K562 (cell line): ENCODE measurements at regions not wholly inside any gene's neighbourhood (a gene's known extent, or its start where the extent isn't known, plus 50 kb on each side); places are given as distances from the start of the nearest gene placed in this dataset.

Experiments used
- ATAC-seq: fragments of 200-7000 bp; cut with Tn5 transposase; 3 replicates; pipeline ENCODE4 v1.9.1; 2020; ENCODE audit warnings: moderate library complexity
- BruUV-seq: library from RNA; stranded (reverse); fragments of 400-500 nt; replicated peaks from 2 replicates; lab custom pipeline; 2021; lab: Mats Ljungman, UMichigan
- CTCF ChIA-PET: fragments of 300-600 bp; formaldehyde crosslinking; extraction: SDS; loops from one replicate; lab custom pipeline; 2021; ENCODE audit warnings: low intra/inter-chr PET ratio; lab: Yijun Ruan, JAX
- POLR2A ChIA-PET: fragments of 300-600, 350-650 bp; sonication (Branson Sonifier 250); formaldehyde crosslinking; extraction: SDS; loops from one replicate; lab custom pipeline; 2021; ENCODE audit warnings: antibody characterized with exemption, inconsistent platforms; lab: Yijun Ruan, JAX
- DNase-seq, 4 experiments: peaks; one replicate each; pipeline versions ENCODE4 v3.0.0 to v3.0.0-alpha.2; 2011 to 2018; ENCODE audit warnings: low spot score in 3 of 4, mixed read lengths in 3 of 4; ENCODE audit errors: extremely low read depth in 1 of 4
- FAIRE-seq: peaks from 2 replicates; lab custom pipeline; 2011; peaks lifted over from hg19 to GRCh38; lab: Jason Lieb, UNC
- H2AFZ ChIP-seq: 2 replicates; pipeline ENCODE4 v1.6.0; 2011; ENCODE audit warnings: low read depth, low read length, control low read depth, inconsistent platforms
- H3K27ac ChIP-seq: fragments of 200-600 bp; 3 replicates; pipeline ENCODE4 v1.8.0; 2011; ENCODE audit warnings: low read depth, mild to moderate bottlenecking, control low read depth, inconsistent platforms, low read length, moderate library complexity, mixed read lengths; ENCODE audit errors: extremely low read depth
- H3K27me3 ChIP-seq, 2 experiments: fragments of 300-600 bp in 1 of 2; 2 replicates in 1 of 2; 3 replicates in 1 of 2; pipeline versions ENCODE4 v1.6.0 to v1.8.0; 2011; ENCODE audit warnings: inconsistent platforms in 2 of 2, low read length in 2 of 2, mild to moderate bottlenecking in 1 of 2, mixed read lengths in 1 of 2, moderate library complexity in 1 of 2; ENCODE audit not compliant: control insufficient read depth in 2 of 2, insufficient read depth in 2 of 2
- H3K36me3 ChIP-seq: fragments of 300-600 bp; 3 replicates; pipeline ENCODE4 v1.8.0; 2011; ENCODE audit warnings: mild to moderate bottlenecking, low read length, inconsistent platforms; ENCODE audit not compliant: control insufficient read depth, insufficient read depth
- H3K4me1 ChIP-seq, 2 experiments: fragments of 200-600 bp in 1 of 2; replicated peaks in 1 of 2; 2 replicates in 1 of 2; 3 replicates in 1 of 2; pipeline versions ENCODE4 v1.5.1 to v1.8.0; 2011; ENCODE audit warnings: inconsistent platforms in 2 of 2, low read length in 2 of 2, mild to moderate bottlenecking in 1 of 2, mixed read lengths in 1 of 2, moderate library complexity in 1 of 2; ENCODE audit not compliant: control insufficient read depth in 2 of 2, insufficient read depth in 2 of 2
- H3K4me2 ChIP-seq: 2 replicates; pipeline ENCODE4 v1.6.1; 2011; ENCODE audit warnings: low read length, control low read depth, inconsistent platforms, mixed read lengths; ENCODE audit not compliant: insufficient read depth
- H3K4me3 ChIP-seq: fragments of 200-600 bp; sonication (generic), shearing (Covaris generic); 2 replicates; pipeline ENCODE4 v1.5.1; 2016; ENCODE audit warnings: control low read depth, inconsistent platforms
- H3K79me2 ChIP-seq: fragments of 200-600 bp; 3 replicates; pipeline ENCODE4 v1.8.0; 2011; ENCODE audit warnings: low read length, inconsistent platforms; ENCODE audit not compliant: control insufficient read depth, insufficient read depth
- H3K9ac ChIP-seq, 2 experiments: 2 replicates each; pipeline versions ENCODE4 v1.6.0 to v1.6.1; 2011; ENCODE audit warnings: low read depth in 2 of 2, low read length in 2 of 2, control low read depth in 1 of 2, inconsistent platforms in 1 of 2, mild to moderate bottlenecking in 1 of 2, mixed read lengths in 1 of 2; ENCODE audit not compliant: insufficient read depth in 1 of 2
- H3K9me1 ChIP-seq: one replicate; pipeline ENCODE4 v1.6.0; 2011; ENCODE audit warnings: inconsistent platforms, mild to moderate bottlenecking, low read length, moderate library complexity; ENCODE audit not compliant: control insufficient read depth, insufficient read depth
- H3K9me3 ChIP-seq: replicated peaks from 2 replicates; pipeline ENCODE4 v1.5.1; 2011; ENCODE audit warnings: low read depth, low read length, inconsistent platforms; ENCODE audit not compliant: control insufficient read depth, insufficient read depth
- H4K20me1 ChIP-seq: replicated peaks from 2 replicates; pipeline ENCODE4 v1.6.1; 2011; ENCODE audit warnings: low read length, inconsistent platforms, mixed read lengths; ENCODE audit not compliant: control insufficient read depth, insufficient read depth
- DNMT1 ChIP-seq: fragments of 450-650 bp; IDR thresholded peaks from 2 replicates; pipeline ENCODE4 v1.6.1; 2016; ENCODE audit warnings: antibody characterized with exemption, mild to moderate bottlenecking
- MEF2A ChIP-seq: IDR thresholded peaks from 2 replicates; pipeline ENCODE4 v1.6.1; 2011; ENCODE audit warnings: low read depth, mild to moderate bottlenecking, low read length, moderate library complexity; ENCODE audit not compliant: control insufficient read depth
- NR1H2 ChIP-seq: sonication (generic); formaldehyde crosslinking; IDR thresholded peaks from 2 replicates; pipeline ENCODE4 v1.4.0; 2020; ENCODE audit warnings: mild to moderate bottlenecking, missing genetic modification reagents
- WGBS: fragments of 100-300 bp; shearing (Covaris generic); methylation state at CpG from one replicate; pipeline ENCODE4 v1.1.6; 2016; ENCODE audit warnings: low coverage, mixed read lengths; ENCODE audit not compliant: insufficient coverage; ENCODE audit errors: missing lambda C conversion rate; 5-methylcytosine and 5-hydroxymethylcytosine counted together
- in situ Hi-C: fragments of 300-500 bp; cut with MboI; formaldehyde crosslinking; loops from 4 replicates; pipeline ENCODE4 v1.15.0; 2018; ENCODE audit warnings: inconsistent platforms, mixed read lengths
- intact Hi-C: fragments of 100-400 bp; cut with micrococcal nuclease; formaldehyde crosslinking; loops from 2 replicates; pipeline ENCODE4 v1.14.2; 2022
- TF ChIP-seq, protein P1 (sequence below): fragments of 450-650 bp; IDR thresholded peaks from 2 replicates; pipeline ENCODE4 v1.6.1; 2014; ENCODE audit warnings: low read depth, mild to moderate bottlenecking, moderate library complexity, borderline replicate concordance
- TF ChIP-seq, protein P2 (sequence below): sonication (generic); formaldehyde crosslinking; IDR thresholded peaks from 2 replicates; pipeline ENCODE4 v1.8.0; 2022; ENCODE audit warnings: missing genetic modification reagents, mild to moderate bottlenecking, borderline replicate concordance
- TF ChIP-seq, protein P3 (sequence below): sonication (generic); formaldehyde crosslinking; IDR thresholded peaks from 2 replicates; pipeline ENCODE4 v1.8.1; 2023; ENCODE audit warnings: missing genetic modification reagents, mild to moderate bottlenecking, borderline replicate concordance
- TF ChIP-seq, protein P4 (sequence below): fragments of 200-800 bp; sonication (Bioruptor generic); IDR thresholded peaks from 2 replicates; pipeline ENCODE4 v1.6.1; 2016; ENCODE audit warnings: missing genetic modification characterization, missing compliant biosample characterization

DNA sequence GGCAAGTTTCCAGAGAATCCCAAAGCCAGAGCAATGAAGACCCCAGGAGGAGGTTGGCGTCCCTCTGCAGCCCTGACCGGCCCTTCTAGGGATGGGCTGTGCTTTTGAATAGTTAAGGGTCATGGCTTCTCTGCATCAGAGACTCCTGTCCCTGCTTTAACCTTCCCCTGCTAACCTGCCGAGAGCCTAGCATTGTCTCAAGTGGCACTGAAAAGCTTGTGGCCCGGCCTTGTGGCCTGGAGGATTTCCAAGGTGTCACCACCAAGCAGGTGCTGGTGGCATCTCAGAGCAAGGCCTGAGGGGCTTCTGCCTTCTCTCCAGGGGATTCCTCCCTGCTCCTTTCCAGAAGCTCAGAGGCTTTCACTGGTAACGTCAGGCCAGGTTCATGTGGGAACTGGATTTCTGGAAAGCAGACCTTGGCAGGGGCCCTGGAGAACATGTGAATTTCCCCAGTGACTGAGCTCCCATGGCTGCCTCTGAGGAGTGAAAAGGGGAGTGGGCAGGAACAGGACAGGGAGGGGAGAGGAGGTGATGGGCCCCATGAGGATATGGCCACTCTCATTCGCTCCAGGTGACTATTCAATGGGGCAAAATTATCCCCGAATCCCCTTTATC lies 409.9 kb downstream of the PTPRU start:
- WGBS = 0% methylated on average over 7 of the region's 7 CpGs
- H3K27ac ChIP-seq = no peak overlapping the region
- ChIA-PET POLR2A (no interaction called here), CTCF (no interaction called here)
- no peaks in the 10 kb centered on the region for H3K36me3 ChIP-seq
- no peaks in the 10 kb centered on the region; a peak in 3 of 5 replicates for H3K4me1 ChIP-seq
- ATAC-seq = no peak
- H3K9me1 ChIP-seq = no peaks in the 10 kb centered on the region
- no peak for FAIRE-seq
- peaks cover 4 to 10% of the 10 kb centered on the region in 2 experiments; a peak in 3 of 5 replicates for H3K27me3 ChIP-seq
- no peaks in the 10 kb centered on the region for H3K9me3 ChIP-seq
- H3K4me2 ChIP-seq = no peak overlapping the region
- BruUV-seq = no TSS peak
- H4K20me1 ChIP-seq = no peaks in the 10 kb centered on the region
- in situ Hi-C loops = no loop called here
- intact Hi-C loops = no loop called here
- H3K4me3 ChIP-seq = no peak overlapping the region
- H3K9ac ChIP-seq = no peak overlapping the region
- H2AFZ ChIP-seq = no peak overlapping the region
- no peaks in the 10 kb centered on the region for H3K79me2 ChIP-seq
- no peak for DNase-seq
- TF ChIP-seq, protein P1, sequence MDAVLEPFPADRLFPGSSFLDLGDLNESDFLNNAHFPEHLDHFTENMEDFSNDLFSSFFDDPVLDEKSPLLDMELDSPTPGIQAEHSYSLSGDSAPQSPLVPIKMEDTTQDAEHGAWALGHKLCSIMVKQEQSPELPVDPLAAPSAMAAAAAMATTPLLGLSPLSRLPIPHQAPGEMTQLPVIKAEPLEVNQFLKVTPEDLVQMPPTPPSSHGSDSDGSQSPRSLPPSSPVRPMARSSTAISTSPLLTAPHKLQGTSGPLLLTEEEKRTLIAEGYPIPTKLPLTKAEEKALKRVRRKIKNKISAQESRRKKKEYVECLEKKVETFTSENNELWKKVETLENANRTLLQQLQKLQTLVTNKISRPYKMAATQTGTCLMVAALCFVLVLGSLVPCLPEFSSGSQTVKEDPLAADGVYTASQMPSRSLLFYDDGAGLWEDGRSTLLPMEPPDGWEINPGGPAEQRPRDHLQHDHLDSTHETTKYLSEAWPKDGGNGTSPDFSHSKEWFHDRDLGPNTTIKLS = no peak
- TF ChIP-seq, protein P2, sequence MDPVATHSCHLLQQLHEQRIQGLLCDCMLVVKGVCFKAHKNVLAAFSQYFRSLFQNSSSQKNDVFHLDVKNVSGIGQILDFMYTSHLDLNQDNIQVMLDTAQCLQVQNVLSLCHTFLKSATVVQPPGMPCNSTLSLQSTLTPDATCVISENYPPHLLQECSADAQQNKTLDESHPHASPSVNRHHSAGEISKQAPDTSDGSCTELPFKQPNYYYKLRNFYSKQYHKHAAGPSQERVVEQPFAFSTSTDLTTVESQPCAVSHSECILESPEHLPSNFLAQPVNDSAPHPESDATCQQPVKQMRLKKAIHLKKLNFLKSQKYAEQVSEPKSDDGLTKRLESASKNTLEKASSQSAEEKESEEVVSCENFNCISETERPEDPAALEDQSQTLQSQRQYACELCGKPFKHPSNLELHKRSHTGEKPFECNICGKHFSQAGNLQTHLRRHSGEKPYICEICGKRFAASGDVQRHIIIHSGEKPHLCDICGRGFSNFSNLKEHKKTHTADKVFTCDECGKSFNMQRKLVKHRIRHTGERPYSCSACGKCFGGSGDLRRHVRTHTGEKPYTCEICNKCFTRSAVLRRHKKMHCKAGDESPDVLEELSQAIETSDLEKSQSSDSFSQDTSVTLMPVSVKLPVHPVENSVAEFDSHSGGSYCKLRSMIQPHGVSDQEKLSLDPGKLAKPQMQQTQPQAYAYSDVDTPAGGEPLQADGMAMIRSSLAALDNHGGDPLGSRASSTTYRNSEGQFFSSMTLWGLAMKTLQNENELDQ = no peak
- TF ChIP-seq NR1H2 (CRISPR knock-in tag) = no peak
- TF ChIP-seq DNMT1 = no peak
- no peak for TF ChIP-seq MEF2A
- TF ChIP-seq, protein P3, sequence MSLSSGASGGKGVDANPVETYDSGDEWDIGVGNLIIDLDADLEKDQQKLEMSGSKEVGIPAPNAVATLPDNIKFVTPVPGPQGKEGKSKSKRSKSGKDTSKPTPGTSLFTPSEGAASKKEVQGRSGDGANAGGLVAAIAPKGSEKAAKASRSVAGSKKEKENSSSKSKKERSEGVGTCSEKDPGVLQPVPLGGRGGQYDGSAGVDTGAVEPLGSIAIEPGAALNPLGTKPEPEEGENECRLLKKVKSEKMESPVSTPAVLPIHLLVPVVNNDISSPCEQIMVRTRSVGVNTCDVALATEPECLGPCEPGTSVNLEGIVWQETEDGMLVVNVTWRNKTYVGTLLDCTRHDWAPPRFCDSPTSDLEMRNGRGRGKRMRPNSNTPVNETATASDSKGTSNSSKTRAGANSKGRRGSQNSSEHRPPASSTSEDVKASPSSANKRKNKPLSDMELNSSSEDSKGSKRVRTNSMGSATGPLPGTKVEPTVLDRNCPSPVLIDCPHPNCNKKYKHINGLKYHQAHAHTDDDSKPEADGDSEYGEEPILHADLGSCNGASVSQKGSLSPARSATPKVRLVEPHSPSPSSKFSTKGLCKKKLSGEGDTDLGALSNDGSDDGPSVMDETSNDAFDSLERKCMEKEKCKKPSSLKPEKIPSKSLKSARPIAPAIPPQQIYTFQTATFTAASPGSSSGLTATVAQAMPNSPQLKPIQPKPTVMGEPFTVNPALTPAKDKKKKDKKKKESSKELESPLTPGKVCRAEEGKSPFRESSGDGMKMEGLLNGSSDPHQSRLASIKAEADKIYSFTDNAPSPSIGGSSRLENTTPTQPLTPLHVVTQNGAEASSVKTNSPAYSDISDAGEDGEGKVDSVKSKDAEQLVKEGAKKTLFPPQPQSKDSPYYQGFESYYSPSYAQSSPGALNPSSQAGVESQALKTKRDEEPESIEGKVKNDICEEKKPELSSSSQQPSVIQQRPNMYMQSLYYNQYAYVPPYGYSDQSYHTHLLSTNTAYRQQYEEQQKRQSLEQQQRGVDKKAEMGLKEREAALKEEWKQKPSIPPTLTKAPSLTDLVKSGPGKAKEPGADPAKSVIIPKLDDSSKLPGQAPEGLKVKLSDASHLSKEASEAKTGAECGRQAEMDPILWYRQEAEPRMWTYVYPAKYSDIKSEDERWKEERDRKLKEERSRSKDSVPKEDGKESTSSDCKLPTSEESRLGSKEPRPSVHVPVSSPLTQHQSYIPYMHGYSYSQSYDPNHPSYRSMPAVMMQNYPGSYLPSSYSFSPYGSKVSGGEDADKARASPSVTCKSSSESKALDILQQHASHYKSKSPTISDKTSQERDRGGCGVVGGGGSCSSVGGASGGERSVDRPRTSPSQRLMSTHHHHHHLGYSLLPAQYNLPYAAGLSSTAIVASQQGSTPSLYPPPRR (CRISPR knock-in tag) = no peak
- TF ChIP-seq, protein P4, sequence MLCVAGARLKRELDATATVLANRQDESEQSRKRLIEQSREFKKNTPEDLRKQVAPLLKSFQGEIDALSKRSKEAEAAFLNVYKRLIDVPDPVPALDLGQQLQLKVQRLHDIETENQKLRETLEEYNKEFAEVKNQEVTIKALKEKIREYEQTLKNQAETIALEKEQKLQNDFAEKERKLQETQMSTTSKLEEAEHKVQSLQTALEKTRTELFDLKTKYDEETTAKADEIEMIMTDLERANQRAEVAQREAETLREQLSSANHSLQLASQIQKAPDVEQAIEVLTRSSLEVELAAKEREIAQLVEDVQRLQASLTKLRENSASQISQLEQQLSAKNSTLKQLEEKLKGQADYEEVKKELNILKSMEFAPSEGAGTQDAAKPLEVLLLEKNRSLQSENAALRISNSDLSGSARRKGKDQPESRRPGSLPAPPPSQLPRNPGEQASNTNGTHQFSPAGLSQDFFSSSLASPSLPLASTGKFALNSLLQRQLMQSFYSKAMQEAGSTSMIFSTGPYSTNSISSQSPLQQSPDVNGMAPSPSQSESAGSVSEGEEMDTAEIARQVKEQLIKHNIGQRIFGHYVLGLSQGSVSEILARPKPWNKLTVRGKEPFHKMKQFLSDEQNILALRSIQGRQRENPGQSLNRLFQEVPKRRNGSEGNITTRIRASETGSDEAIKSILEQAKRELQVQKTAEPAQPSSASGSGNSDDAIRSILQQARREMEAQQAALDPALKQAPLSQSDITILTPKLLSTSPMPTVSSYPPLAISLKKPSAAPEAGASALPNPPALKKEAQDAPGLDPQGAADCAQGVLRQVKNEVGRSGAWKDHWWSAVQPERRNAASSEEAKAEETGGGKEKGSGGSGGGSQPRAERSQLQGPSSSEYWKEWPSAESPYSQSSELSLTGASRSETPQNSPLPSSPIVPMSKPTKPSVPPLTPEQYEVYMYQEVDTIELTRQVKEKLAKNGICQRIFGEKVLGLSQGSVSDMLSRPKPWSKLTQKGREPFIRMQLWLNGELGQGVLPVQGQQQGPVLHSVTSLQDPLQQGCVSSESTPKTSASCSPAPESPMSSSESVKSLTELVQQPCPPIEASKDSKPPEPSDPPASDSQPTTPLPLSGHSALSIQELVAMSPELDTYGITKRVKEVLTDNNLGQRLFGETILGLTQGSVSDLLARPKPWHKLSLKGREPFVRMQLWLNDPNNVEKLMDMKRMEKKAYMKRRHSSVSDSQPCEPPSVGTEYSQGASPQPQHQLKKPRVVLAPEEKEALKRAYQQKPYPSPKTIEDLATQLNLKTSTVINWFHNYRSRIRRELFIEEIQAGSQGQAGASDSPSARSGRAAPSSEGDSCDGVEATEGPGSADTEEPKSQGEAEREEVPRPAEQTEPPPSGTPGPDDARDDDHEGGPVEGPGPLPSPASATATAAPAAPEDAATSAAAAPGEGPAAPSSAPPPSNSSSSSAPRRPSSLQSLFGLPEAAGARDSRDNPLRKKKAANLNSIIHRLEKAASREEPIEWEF (CRISPR knock-in tag) = no peak
